ENCODE measurements at regions not wholly inside any gene's neighbourhood (a gene's known extent, or its start where the extent isn't known, plus 50 kb on each side); places are given as distances from the start of the nearest gene placed in this dataset.

GRCh38 chr3:170717410-170718402, 131.8 kb upstream of the SLC7A14 start (continued):
- TF ChIP-seq ZNF766 (CRISPR knock-in tag; conservative IDR thresholded peaks at IDR 0.05) (0 out of 2 replicates have a peak, but pooled peaks have one; percentile 41), ZNF583 (CRISPR knock-in tag; IDR thresholded peaks at IDR 0.05) (peak; percentile 26; the same call in 1 of the 2 replicates), GTF2B (IDR thresholded peaks at IDR 0.05; ENCODE audit: extremely low read depth, insufficient read length) (no peak), CEBPB (tag; IDR thresholded peaks at IDR 0.05) (peak; percentile 69), ATF1 (CRISPR knock-in tag; IDR thresholded peaks at IDR 0.05) (no peak), ATF1 (tag; IDR thresholded peaks at IDR 0.05) (0 out of 2 replicates have a peak, but pooled peaks have one; percentile 19), HEY1 (CRISPR knock-in tag; IDR thresholded peaks at IDR 0.05; ENCODE audit: borderline replicate concordance) (no peak), SOX6 (IDR thresholded peaks at IDR 0.05) (0 out of 2 replicates have a peak, but pooled peaks have one; percentile 14), CXXC5 (CRISPR knock-in tag; IDR thresholded peaks at IDR 0.05) (peak; percentile 35), SMARCE1 (IDR thresholded peaks at IDR 0.05) (peak; percentile 56; the same call in 1 of the 2 replicates), PBX2 (CRISPR knock-in tag; IDR thresholded peaks at IDR 0.05; ENCODE audit: low read depth) (no peak), PBX2 (tag; conservative IDR thresholded peaks at IDR 0.05; ENCODE audit: low read depth) (no peak), CBFA2T2 (conservative IDR thresholded peaks at IDR 0.05) (peak; percentile 32; the same call in 1 of the 2 replicates), ASH1L (IDR thresholded peaks at IDR 0.05; ENCODE audit: borderline replicate concordance, low read depth, partially characterized antibody) (no peak), ZNF347 (CRISPR knock-in tag; IDR thresholded peaks at IDR 0.05; ENCODE audit: low read depth) (no peak), ZNF589 (CRISPR knock-in tag; IDR thresholded peaks at IDR 0.05; ENCODE audit: low read depth) (peak; percentile 55; the same call in 1 of the 2 replicates), HMBOX1 (IDR thresholded peaks at IDR 0.05) (peak; percentile 36; the same call in 1 of the 2 replicates)

Data from K562 (cell line).